LNCaP clone FGC (cell line): ENCODE measurements at regions not wholly inside any gene's neighbourhood (a gene's known extent, or its start where the extent isn't known, plus 50 kb on each side); places are given as distances from the start of the nearest gene placed in this dataset.

Source experiments
- DNase-seq: peaks from one replicate; pipeline ENCODE4 v3.0.0-alpha.2; 2011; ENCODE audit warnings: low read depth
- H3K4me3 ChIP-seq: 2 replicates; pipeline ENCODE4 v1.5.1; 2011; ENCODE audit warnings: mild to moderate bottlenecking, low read depth, low read length, control low read depth
- CTCF ChIP-seq: IDR thresholded peaks from 2 replicates; pipeline ENCODE4 v1.5.1; 2012; ENCODE audit warnings: mild to moderate bottlenecking; ENCODE audit not compliant: control insufficient read depth, insufficient read depth; ENCODE audit errors: extremely low read depth

GRCh38 chr3:3342141-3342540 lies 162.7 kb upstream of the CRBN start:
- DNase-seq = no peak
- no peak for TF ChIP-seq CTCF

GRCh38 chr3:3340965-3341895 lies 161.7 kb upstream of the CRBN start:
- H3K4me3 ChIP-seq = no peak overlapping the region
- no peak for TF ChIP-seq CTCF
- DNase-seq = no peak

More at GRCh38 chr3:3342141-3342540, 162.7 kb upstream of the CRBN start:
- H3K4me3 ChIP-seq = no peak overlapping the region

- DNase-seq = no peak
- no peak overlapping the region for H3K4me3 ChIP-seq
- no peak for TF ChIP-seq CTCF
Observed at GRCh38 chr3:3340526-3340925, 161.0 kb upstream of the CRBN start.

- TF ChIP-seq CTCF = no peak
Observed at GRCh38 chr3:3335903-3336302, 156.4 kb upstream of the CRBN start.

GRCh38 chr3:3334491-3334890 lies 155.0 kb upstream of the CRBN start:
- no peak for TF ChIP-seq CTCF
- H3K4me3 ChIP-seq = no peak overlapping the region
- DNase-seq = no peak

More at GRCh38 chr3:3335903-3336302, 156.4 kb upstream of the CRBN start:
- no peak for DNase-seq
- no peak overlapping the region for H3K4me3 ChIP-seq

- no peak overlapping the region for H3K4me3 ChIP-seq
- DNase-seq = no peak
- TF ChIP-seq CTCF = no peak
Observed at GRCh38 chr3:3333571-3333970, 154.1 kb upstream of the CRBN start.

GRCh38 chr3:3316521-3316920 lies 137.0 kb upstream of the CRBN start:
- DNase-seq = no peak
- no peak overlapping the region for H3K4me3 ChIP-seq
- TF ChIP-seq CTCF = no peak
